HG02970 (cell line): ENCODE measurements at regions not wholly inside any gene's neighbourhood (a gene's known extent, or its start where the extent isn't known, plus 50 kb on each side); places are given as distances from the start of the nearest gene placed in this dataset.
"Not testable (repeated sequence)": the region's sequence is repeated elsewhere in the genome, so short reads cannot be mapped to it uniquely, and the experiment has no call there.

Experiments used
- ATAC-seq: cut with Tn5 transposase; IDR thresholded peaks from one replicate; pipeline ENCODE4 v1.9.1; 2021; ENCODE audit warnings: mild to moderate bottlenecking, moderate library complexity, moderate number of reproducible peaks; ENCODE audit not compliant: unreplicated experiment, low FRiP score

GRCh38 chr9:74057051-74057450 lies 440.1 kb upstream of the RORB start:
- ATAC-seq = not testable (repeated sequence)

- no peak for ATAC-seq
These were observed 432.4 kb upstream of the RORB start for GRCh38 chr9:74064702-74065101.

GRCh38 chr9:74066128-74066527 lies 431.0 kb upstream of the RORB start:
- no peak for ATAC-seq

- no peak for ATAC-seq
These were observed 430.5 kb upstream of the RORB start for GRCh38 chr9:74066605-74067004.

- no peak for ATAC-seq
These were observed 425.6 kb upstream of the RORB start for GRCh38 chr9:74071502-74071901.

GRCh38 chr9:74073897-74074296 lies 423.2 kb upstream of the RORB start:
- ATAC-seq = no peak

- ATAC-seq = no peak
These were observed 418.5 kb upstream of the RORB start for GRCh38 chr9:74078647-74079046.

GRCh38 chr9:74080652-74081051 lies 416.5 kb upstream of the RORB start:
- not testable (repeated sequence) for ATAC-seq

GRCh38 chr9:74083681-74084433 lies 413.3 kb upstream of the RORB start:
- ATAC-seq = no peak

- not testable (repeated sequence) for ATAC-seq
These were observed 411.6 kb upstream of the RORB start for GRCh38 chr9:74085384-74086037.

GRCh38 chr9:74090921-74091320 lies 406.2 kb upstream of the RORB start:
- not testable (repeated sequence) for ATAC-seq

GRCh38 chr9:74092491-74092834 lies 404.7 kb upstream of the RORB start:
- no peak for ATAC-seq

- not testable (repeated sequence) for ATAC-seq
These were observed 403.1 kb upstream of the RORB start for GRCh38 chr9:74094037-74094436.

- no peak for ATAC-seq
These were observed 402.4 kb upstream of the RORB start for GRCh38 chr9:74094766-74095165.

GRCh38 chr9:74095925-74096324 lies 401.2 kb upstream of the RORB start:
- ATAC-seq = no peak

GRCh38 chr9:74096420-74096819 lies 400.7 kb upstream of the RORB start:
- no peak for ATAC-seq

- no peak for ATAC-seq
These were observed 397.1 kb upstream of the RORB start for GRCh38 chr9:74100042-74100441.

GRCh38 chr9:74102148-74102547 lies 395.0 kb upstream of the RORB start:
- not testable (repeated sequence) for ATAC-seq

- no peak for ATAC-seq
These were observed 394.4 kb upstream of the RORB start for GRCh38 chr9:74102702-74103101.

- ATAC-seq = no peak
These were observed 389.4 kb upstream of the RORB start for GRCh38 chr9:74107692-74108091.

- ATAC-seq = no peak
These were observed 381.2 kb upstream of the RORB start for GRCh38 chr9:74115976-74116375.

- no peak for ATAC-seq
These were observed 380.0 kb upstream of the RORB start for GRCh38 chr9:74117151-74117550.
